GM12878 (cell line): ENCODE measurements at regions not wholly inside any gene's neighbourhood (a gene's known extent, or its start where the extent isn't known, plus 50 kb on each side); places are given as distances from the start of the nearest gene placed in this dataset.
"Not testable (repeated sequence)": the region's sequence is repeated elsewhere in the genome, so short reads cannot be mapped to it uniquely, and the experiment has no call there.

Experiments
- ATAC-seq: fragments of 200-7000 bp; cut with Tn5 transposase; 3 replicates; pipeline ENCODE4 v1.9.1; 2020; ENCODE audit warnings: mild to moderate bottlenecking, moderate library complexity
- BruUV-seq: library from RNA; stranded (reverse); fragments of 400-500 nt; replicated peaks from 2 replicates; lab custom pipeline; 2021; lab: Mats Ljungman, UMichigan
- CTCF ChIA-PET: fragments of 300-600 bp; sonication (Branson Sonifier 250); formaldehyde crosslinking; extraction: SDS; loops from one replicate; lab custom pipeline; 2021; ENCODE audit warnings: inconsistent platforms; lab: Yijun Ruan, JAX
- POLR2A ChIA-PET: fragments of 350-600 bp; formaldehyde crosslinking; extraction: SDS; loops from one replicate; lab custom pipeline; 2021; ENCODE audit warnings: inconsistent platforms; lab: Charles Lee
- RAD21 ChIA-PET: fragments of 300-600 bp; sonication (Branson Sonifier 250); formaldehyde crosslinking; loops from one replicate; lab custom pipeline; 2023; ENCODE audit warnings: antibody characterized with exemption; ENCODE audit not compliant: unreplicated experiment; lab: Charles Lee
- SMC1A ChIA-PET: fragments of 300-600 bp; sonication (Branson Sonifier 250); formaldehyde crosslinking; loops from one replicate; lab custom pipeline; 2023; ENCODE audit not compliant: unreplicated experiment, uncharacterized antibody; lab: Charles Lee
- DNase-seq: peaks from one replicate; pipeline ENCODE4 v3.0.0-alpha.2; 2011; ENCODE audit warnings: low read depth, low spot score
- FAIRE-seq: peaks from 3 replicates; lab custom pipeline; 2011; peaks lifted over from hg19 to GRCh38; lab: Jason Lieb, UNC
- H2AFZ ChIP-seq: 2 replicates; pipeline ENCODE4 v1.6.0; 2011; ENCODE audit warnings: low read depth, low read length, control low read depth; ENCODE audit not compliant: control insufficient read depth
- H3K27ac ChIP-seq: 2 replicates; pipeline ENCODE4 v1.5.1; 2011; ENCODE audit warnings: control low read depth; ENCODE audit not compliant: control insufficient read depth, insufficient read depth
- H3K27me3 ChIP-seq, 2 experiments: replicated peaks in 1 of 2; 2 replicates each; pipeline versions ENCODE4 v1.6.0 to v1.6.1; 2011; ENCODE audit warnings: low read length in 1 of 2; ENCODE audit not compliant: control insufficient read depth in 2 of 2, insufficient read depth in 2 of 2
- H3K36me3 ChIP-seq, 2 experiments: 2 replicates each; pipeline ENCODE4 v1.5.1; 2011; ENCODE audit warnings: low read length in 1 of 2; ENCODE audit not compliant: control insufficient read depth in 2 of 2, insufficient read depth in 2 of 2
- H3K4me1 ChIP-seq: 2 replicates; pipeline ENCODE4 v1.6.1; 2011; ENCODE audit warnings: mild to moderate bottlenecking, low read length, moderate library complexity, mixed read lengths; ENCODE audit not compliant: control insufficient read depth, insufficient read depth
- H3K4me2 ChIP-seq: 2 replicates; pipeline ENCODE4 v1.6.0; 2011; ENCODE audit warnings: control low read depth; ENCODE audit not compliant: control insufficient read depth, insufficient read depth
- H3K4me3 ChIP-seq: fragments of 200-600 bp; sonication (generic); 2 replicates; pipeline ENCODE4 v1.5.1; 2016
- H3K79me2 ChIP-seq: 2 replicates; pipeline ENCODE4 v1.6.0; 2011; ENCODE audit warnings: low read length; ENCODE audit not compliant: control insufficient read depth, insufficient read depth
- H3K9ac ChIP-seq: 2 replicates; pipeline ENCODE4 v1.8.0; 2011; ENCODE audit warnings: low read length, control low read depth, mixed read lengths; ENCODE audit not compliant: control insufficient read depth, insufficient read depth
- H3K9me3 ChIP-seq: replicated peaks from 3 replicates; pipeline ENCODE4 v1.5.1; 2011; ENCODE audit warnings: mild to moderate bottlenecking, low read length; ENCODE audit not compliant: control insufficient read depth, insufficient read depth
- H4K20me1 ChIP-seq: 2 replicates; pipeline ENCODE4 v1.6.0; 2011; ENCODE audit not compliant: control insufficient read depth, insufficient read depth
- ATF2 ChIP-seq: IDR thresholded peaks from 2 replicates; pipeline ENCODE4 v1.6.1; 2012; ENCODE audit warnings: low read length, inconsistent platforms
- BHLHE40 ChIP-seq, 2 experiments: fragments of 450-650 bp in 1 of 2; IDR thresholded peaks; 2 replicates each; pipeline ENCODE4 v1.6.1; 2011 to 2017; ENCODE audit warnings: low read depth in 2 of 2, borderline replicate concordance in 1 of 2, improper control_type of control experiment in 1 of 2, low read length in 1 of 2, mild to moderate bottlenecking in 1 of 2
- TARDBP ChIP-seq: IDR thresholded peaks from 2 replicates; pipeline ENCODE4 v1.6.1; 2016; ENCODE audit warnings: borderline replicate concordance
- WGBS: methylation state at CpG from one replicate; pipeline ENCODE4 v1.1.6; 2016; ENCODE audit warnings: low lambda C conversion rate; ENCODE audit not compliant: insufficient replicate concordance, insufficient coverage; ENCODE audit errors: missing lambda C conversion rate; 5-methylcytosine and 5-hydroxymethylcytosine counted together
- in situ Hi-C: fragments of 300-500 bp; cut with MboI; formaldehyde crosslinking; loops from 9 replicates; pipeline ENCODE4 v1.14.3; 2018; ENCODE audit warnings: mixed read lengths
- intact Hi-C: fragments of 100-400 bp; cut with micrococcal nuclease; formaldehyde crosslinking; loops from one replicate; pipeline ENCODE4 v1.14.2; 2022; ENCODE audit not compliant: unreplicated experiment

GRCh38 chr11:89545691-89546090 is 54.5 kb upstream of the NOX4 start:
- no peak for FAIRE-seq
- no peaks in the 10 kb centered on the region for H3K79me2 ChIP-seq
- H3K9ac ChIP-seq: no peak overlapping the region
- POLR2A ChIA-PET: no interaction called here
- H3K4me2 ChIP-seq: no peak overlapping the region
- DNase-seq: no peak
- H4K20me1 ChIP-seq: no peaks in the 10 kb centered on the region
- WGBS: 4% methylated on average over 3 of the region's 3 CpGs
- BruUV-seq: no TSS peak
- H3K27ac ChIP-seq: no peak overlapping the region
- CTCF ChIA-PET: no interaction called here
- SMC1A ChIA-PET: no interaction called here
- no peak for ATAC-seq
- in situ Hi-C loops: no loop called here
- no peaks in the 10 kb centered on the region for H3K4me1 ChIP-seq
- no peaks in the 10 kb centered on the region for H3K9me3 ChIP-seq
- H3K27me3 ChIP-seq: no peaks in the 10 kb centered on the region
- no peak overlapping the region for H3K4me3 ChIP-seq
- intact Hi-C loops: no loop called here
- H2AFZ ChIP-seq: no peak overlapping the region
- no peaks in the 10 kb centered on the region for H3K36me3 ChIP-seq
- TF ChIP-seq ATF2: no peak
- TF ChIP-seq TARDBP: no peak
- no peak for TF ChIP-seq BHLHE40 (IDR thresholded peaks at IDR 0.05; ENCODE audit: borderline replicate concordance in 1 of 2, low read depth in 2 of 2, low read length in 1 of 2)
- TF ChIP-seq, all 136 proteins: peak for 0
- RAD21 ChIA-PET: no interaction called here

- WGBS: 79% methylated on average over 1 of the region's 1 CpG
- BruUV-seq: not testable (repeated sequence)
Observed at GRCh38 chr11:89555781-89556180, 64.6 kb upstream of the NOX4 start.

GRCh38 chr11:89556731-89557707 is 65.8 kb upstream of the NOX4 start:
- H3K27me3 ChIP-seq, H3K4me1 ChIP-seq, SMC1A ChIA-PET, H3K9me3 ChIP-seq, H3K79me2 ChIP-seq, CTCF ChIA-PET, H2AFZ ChIP-seq, H3K9ac ChIP-seq, H3K27ac ChIP-seq, intact Hi-C loops, DNase-seq, FAIRE-seq, BruUV-seq, POLR2A ChIA-PET, in situ Hi-C loops, H4K20me1 ChIP-seq, H3K4me2 ChIP-seq, H3K36me3 ChIP-seq, RAD21 ChIA-PET, ATAC-seq, H3K4me3 ChIP-seq: not testable (repeated sequence)
- 11% methylated on average over 3 of the region's 3 CpGs for WGBS

More at GRCh38 chr11:89555781-89556180, 64.6 kb upstream of the NOX4 start:
- SMC1A ChIA-PET, in situ Hi-C loops, H3K4me3 ChIP-seq, H3K9ac ChIP-seq, H3K36me3 ChIP-seq, FAIRE-seq, H3K27ac ChIP-seq, DNase-seq, H3K27me3 ChIP-seq, POLR2A ChIA-PET, H4K20me1 ChIP-seq, intact Hi-C loops, ATAC-seq, H3K79me2 ChIP-seq, CTCF ChIA-PET, H3K4me1 ChIP-seq, H3K9me3 ChIP-seq, RAD21 ChIA-PET, H2AFZ ChIP-seq, H3K4me2 ChIP-seq: not testable (repeated sequence)
